ENCODE measurements at regions not wholly inside any gene's neighbourhood (a gene's known extent, or its start where the extent isn't known, plus 50 kb on each side); places are given as distances from the start of the nearest gene placed in this dataset.
"Not testable (repeated sequence)": the region's sequence is repeated elsewhere in the genome, so short reads cannot be mapped to it uniquely, and the experiment has no call there.

DNA sequence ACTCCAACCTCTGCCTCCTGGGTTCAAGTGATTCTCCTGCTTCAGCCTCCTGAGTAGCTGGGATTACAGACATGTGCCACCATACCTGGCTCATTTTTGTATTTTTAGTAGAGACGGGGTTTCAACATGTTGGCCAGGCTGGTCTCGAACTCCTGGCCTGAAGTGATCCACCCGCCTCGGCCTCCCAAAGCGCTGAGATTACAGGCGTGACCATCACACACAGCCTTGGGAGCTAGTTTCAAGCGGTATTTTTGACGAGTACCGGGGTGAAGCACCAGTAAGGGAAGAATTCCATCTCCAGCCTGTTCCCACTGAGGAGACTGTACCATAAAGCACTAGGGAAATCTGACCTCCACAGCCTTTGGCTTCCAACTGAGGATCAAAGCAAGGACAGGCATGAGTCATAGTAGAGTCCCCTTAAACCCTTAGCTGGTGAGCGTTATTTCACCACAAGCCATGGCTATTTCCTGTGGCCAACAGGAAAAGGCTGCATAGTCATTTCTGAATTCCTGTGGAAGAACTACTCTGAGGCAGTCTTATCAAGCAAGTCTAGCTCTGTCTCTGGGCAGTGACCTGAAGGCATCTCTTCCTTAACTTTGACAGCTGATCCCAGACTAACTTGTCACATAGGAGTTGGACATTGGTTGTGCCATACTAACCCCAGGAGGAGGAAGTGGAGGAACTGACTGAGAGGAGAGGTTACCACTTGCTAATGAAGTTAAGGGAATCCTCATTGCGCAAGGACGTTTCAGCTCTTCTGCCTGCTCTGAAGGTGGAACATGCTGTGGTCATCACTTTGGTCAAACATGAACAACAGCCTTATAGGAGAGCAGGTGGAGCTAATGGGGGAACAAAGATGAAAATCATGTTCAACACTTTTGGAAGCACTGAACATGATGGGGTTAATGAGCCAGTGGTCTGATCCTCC, 85.8 kb upstream of the DMRT1 start:
- in situ Hi-C loops (cut with HindIII; ENCODE audit: low pct_unique_long_range_greater_than_20kb, low sequenced_read_pairs) = no loop called here
- DNase-seq (ENCODE audit: low read depth) = no peak

DNA sequence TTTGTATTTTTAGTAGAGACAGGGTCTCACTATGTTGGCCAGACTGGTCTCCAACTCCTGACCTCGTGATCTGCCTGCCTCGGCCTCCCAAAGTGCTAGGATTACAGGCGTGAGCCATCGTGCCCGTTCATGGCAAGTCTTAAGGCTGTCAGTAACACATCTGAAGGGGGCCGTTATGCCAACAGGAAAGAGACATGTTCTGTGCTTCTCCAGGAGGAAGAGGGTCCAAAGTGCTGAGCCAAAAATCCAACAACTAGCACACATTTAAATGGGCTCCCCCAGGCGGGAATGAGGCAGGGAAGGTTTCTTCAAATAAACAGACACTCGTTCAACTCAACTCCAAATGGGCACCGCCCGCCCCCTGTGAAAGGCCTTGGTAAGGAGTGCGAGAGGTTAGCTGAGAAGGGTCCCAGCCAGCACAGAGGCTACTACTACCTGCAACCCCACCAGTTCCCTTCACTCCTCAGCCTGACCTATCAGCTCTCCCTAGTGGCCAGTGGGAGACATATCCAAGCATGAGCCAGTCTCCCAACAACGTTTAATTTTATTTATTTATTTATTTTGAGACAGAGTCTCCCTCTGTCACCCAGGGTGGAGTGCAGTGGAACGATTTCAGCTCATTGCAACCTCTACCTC, 84.1 kb upstream of the DMRT1 start:
- in situ Hi-C loops (cut with HindIII; ENCODE audit: low pct_unique_long_range_greater_than_20kb, low sequenced_read_pairs) = no loop called here
- no peak for DNase-seq (ENCODE audit: low read depth)

DNA sequence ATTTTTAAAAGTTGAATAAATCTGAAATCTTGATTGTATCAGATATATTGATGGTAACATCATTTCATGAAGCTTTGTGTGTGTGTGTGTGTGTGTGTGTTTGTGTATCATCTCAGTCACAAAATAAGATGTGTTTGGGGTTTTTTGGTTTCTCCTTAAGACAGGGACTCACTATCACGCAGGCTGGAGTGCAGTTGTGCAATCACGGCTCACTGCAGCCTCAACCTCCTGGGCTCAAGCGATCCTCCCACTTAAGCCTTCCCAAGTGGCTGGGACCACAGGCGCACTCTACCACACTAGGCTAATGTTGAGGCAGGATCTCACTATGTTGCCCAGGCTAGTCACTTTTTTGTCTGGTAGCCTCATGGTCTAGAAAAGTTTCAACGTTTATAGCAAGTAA, 83.4 kb upstream of the DMRT1 start:
- no peak for DNase-seq (ENCODE audit: low read depth)
- in situ Hi-C loops (cut with HindIII; ENCODE audit: low pct_unique_long_range_greater_than_20kb, low sequenced_read_pairs) = no loop called here

DNA sequence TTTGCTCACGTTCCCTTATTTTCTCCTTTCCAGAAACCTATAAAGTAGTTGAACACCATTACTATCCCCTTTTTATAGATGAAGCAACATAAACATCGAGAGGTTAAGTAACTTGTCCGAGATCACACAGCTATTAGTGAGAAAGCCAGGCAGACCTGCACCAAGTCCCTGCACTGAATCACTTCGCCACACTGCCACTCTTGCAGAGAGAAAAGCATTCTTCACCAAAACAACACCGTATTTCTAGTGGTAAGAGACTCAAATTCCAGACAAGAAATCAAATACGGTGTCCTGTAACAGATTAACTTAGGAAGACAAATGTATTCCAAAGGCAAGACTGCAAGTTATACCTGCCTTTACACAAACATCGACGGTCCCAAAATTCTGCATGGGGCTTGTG, 82.0 kb upstream of the DMRT1 start:
- in situ Hi-C loops (cut with HindIII; ENCODE audit: low pct_unique_long_range_greater_than_20kb, low sequenced_read_pairs) = no loop called here
- no peak for DNase-seq (ENCODE audit: low read depth)

DNA sequence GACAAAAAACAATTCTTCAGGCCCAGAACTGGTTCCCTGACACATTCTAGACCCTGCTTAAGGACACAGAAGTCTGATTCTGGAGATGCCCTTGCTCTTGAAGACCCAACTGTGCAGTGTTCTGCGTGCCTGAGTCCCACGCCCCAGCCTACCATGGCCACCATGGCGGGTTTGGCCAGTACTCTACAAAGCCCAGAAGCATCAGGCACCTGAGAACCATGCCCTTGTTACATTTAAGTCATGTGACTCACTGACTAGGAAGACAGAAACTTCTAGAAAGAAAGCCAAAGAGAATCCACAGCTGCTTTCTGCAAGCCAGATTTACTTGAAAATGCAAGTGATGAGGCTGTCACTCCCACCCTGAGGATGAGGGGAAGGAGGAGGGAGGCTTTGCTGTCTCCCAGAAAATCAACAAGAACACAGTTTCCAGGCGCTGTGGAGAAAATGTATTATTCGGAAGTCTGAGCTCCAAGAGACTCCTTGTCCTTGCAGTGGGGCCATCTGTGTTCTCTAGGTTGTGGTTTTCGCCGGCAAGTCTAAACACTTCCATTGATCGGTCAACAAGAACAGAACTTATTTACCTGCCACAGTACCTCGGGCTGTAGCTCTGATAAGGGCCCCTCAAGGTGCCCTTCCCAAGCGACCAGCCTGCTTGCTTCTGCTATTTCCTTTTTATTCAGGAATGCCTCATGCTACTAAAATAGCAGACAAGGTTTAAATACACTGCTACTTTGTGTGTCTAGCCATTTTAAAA, 81.3 kb upstream of the DMRT1 start:
- DNase-seq (ENCODE audit: low read depth) = no peak
- in situ Hi-C loops (cut with HindIII; ENCODE audit: low pct_unique_long_range_greater_than_20kb, low sequenced_read_pairs) = no loop called here

DNA sequence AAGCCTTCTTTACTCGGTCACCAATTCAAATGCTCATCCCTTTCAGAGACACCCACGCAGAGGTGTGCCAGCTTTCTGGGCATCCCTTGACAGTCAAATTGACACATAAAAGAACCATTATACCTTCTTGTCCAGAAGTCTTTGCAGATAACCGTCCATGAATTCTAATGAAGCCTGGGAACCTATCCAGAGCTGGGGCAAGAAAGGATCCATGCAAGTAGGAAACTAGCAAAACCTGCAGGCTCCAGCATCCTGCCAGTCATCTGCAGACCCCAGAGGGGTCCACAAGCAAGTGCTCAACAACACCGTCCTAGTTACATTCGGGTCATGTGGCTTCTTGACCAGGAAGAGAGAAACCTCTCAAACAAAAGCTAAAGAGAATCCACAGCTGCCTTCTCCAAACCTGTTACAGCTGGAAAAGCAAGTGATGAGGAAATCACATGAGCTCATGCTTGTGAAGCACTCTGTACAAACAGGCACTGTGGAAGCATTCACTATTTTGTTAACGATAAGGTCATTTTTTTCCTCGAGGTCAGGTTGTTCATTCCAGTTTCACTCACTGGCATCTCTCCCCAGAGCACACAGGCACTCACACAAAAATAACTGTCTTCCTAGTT, 80.2 kb upstream of the DMRT1 start:
- no peak for DNase-seq (ENCODE audit: low read depth)
- in situ Hi-C loops (cut with HindIII; ENCODE audit: low pct_unique_long_range_greater_than_20kb, low sequenced_read_pairs) = no loop called here

DNA sequence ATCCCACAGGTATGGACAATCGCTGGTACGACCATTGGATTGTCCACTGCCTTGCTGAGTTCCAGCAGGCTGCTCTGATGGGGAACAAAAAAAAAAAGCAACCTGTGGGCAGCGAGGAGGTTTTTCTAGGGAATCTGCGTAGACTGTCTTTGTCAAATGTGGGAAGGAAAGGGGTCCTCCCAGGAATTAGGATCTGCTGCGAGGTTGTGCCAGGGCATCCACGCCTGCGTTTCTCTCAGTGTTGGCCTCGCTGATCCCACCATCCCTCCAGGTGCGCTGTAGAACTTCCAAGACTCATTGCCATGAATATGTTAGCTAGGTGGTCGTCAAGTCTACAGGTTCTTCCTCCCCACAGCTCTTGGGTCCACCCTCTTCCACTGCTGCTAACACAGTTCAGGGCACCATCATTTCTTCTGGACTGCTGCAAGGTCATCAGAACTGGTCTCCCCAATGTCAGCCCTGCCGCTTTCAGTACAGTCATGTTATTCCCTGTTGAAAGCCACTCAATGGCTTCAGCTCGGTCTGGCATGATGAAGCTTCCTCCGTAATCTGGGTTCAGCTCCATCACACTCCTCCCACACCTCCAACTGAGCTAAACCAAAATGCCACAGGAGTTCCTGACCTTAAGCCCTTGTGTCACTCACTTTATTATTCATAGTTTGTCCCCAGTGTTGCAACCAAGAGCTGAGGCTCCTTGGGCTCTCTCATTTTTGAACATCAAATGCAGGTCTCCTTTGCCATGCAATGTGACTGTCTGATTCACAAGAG, 79.5 kb upstream of the DMRT1 start:
- in situ Hi-C loops (cut with HindIII; ENCODE audit: low pct_unique_long_range_greater_than_20kb, low sequenced_read_pairs) = no loop called here
- DNase-seq (ENCODE audit: low read depth) = no peak

DNA sequence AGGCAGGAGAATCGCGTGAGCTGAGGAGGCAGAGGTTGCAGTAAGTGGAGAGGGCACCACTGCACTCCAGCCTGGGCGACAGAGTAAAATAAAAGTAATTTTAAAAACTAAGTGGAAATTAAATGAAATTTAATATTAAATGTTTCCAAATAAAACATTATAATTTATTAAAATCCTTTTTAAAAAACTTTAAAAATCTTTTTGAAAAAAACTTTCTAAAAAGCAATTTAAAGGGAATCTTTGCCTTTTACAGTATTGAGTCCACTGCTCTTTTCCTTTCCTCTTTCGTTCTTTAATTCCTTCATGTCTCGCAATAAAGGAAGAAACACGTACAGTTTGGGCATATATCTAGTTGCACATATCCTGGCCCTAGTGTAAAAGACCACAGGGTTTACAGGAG, 77.8 kb upstream of the DMRT1 start:
- DNase-seq (ENCODE audit: low read depth) = no peak
- in situ Hi-C loops (cut with HindIII; ENCODE audit: low pct_unique_long_range_greater_than_20kb, low sequenced_read_pairs) = no loop called here

DNA sequence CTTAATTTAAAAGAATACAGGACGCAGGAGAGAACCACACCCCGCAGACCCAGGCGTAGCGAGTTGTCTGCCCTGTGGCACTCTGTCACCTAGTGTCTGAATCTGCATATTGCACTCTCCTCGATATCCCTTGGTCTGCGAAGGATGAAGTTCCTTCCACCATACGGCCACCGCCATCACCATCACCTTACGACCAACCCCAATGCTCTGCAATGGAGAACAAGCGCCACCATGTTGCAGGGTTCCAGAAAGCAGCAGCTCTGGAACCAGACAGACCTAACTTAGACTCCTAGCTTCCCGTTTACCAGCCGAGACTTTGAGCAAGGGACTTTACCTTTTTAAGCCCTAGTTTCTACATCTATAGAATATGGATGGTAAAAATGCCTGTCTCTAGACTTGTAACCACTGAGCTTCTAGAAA, 77.4 kb upstream of the DMRT1 start:
- in situ Hi-C loops (cut with HindIII; ENCODE audit: low pct_unique_long_range_greater_than_20kb, low sequenced_read_pairs) = no loop called here
- peak; percentile 76 for DNase-seq (ENCODE audit: low read depth)

DNA sequence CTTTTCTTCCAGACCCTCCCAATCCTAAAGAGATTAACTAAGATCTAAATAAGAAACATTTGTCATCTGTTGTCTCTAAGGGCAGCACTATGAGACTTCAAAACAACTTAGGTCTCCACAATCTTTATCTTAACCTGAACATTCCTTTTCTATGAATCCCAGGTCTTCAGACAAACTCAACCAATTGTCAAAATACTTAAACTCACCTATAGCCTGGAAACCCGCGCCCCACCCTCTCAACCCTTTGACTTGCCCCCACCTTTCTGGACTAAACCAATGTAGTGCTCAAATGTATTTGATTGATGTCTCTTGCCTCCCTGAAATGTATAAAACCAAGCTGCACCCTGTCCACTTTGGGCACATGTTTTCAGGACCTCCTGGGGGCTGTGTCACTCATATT, 76.5 kb upstream of the DMRT1 start:
- DNase-seq (ENCODE audit: low read depth) = no peak
- in situ Hi-C loops (cut with HindIII; ENCODE audit: low pct_unique_long_range_greater_than_20kb, low sequenced_read_pairs) = no loop called here

DNA sequence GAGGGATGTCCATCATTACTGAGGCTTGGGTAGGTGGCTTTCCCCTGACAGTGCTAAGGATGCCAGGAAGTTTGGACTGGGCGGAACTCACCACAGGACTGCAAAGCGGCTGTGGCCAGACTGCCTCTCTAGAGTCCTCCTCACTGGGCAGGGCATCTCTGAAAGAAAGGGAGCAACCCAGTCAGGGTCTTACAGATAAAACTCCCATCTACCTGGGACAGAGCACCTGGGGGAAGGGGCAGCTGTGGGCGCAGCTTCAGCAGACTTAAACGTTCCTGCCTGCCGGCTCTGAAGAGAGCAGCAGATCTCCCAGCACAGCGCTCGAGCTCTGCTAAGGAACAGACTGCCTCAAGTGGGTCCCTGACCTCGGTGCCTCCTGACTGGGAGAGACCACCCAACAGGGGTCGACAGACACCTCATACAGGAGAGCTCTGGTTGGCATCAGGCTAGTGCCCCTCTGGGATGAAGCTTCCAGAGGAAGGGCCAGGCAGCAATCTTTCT, 74.4 kb upstream of the DMRT1 start:
- DNase-seq (ENCODE audit: low read depth); in situ Hi-C loops (cut with HindIII; ENCODE audit: low pct_unique_long_range_greater_than_20kb, low sequenced_read_pairs): not testable (repeated sequence)

DNA sequence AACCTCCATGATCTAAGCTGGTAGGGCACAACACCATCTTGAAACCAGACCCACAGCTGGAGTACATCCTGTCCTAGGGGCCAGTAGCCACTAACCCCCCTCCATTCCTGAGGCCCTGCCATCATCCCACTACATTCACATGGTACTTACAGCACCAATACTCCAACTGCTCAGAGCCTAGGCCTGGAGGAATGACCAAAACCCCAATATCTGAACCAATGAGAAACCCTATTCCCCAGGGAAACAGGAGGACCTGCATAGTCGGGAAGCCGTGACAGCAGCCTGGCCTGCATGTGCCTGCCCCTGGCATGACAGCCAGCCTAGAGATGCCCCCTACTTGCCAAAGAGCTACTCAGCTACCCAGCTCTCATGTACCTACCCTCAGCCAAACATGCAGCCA, 65.4 kb upstream of the DMRT1 start:
- no peak for DNase-seq (ENCODE audit: low read depth)
- in situ Hi-C loops (cut with HindIII; ENCODE audit: low pct_unique_long_range_greater_than_20kb, low sequenced_read_pairs) = no loop called here

DNA sequence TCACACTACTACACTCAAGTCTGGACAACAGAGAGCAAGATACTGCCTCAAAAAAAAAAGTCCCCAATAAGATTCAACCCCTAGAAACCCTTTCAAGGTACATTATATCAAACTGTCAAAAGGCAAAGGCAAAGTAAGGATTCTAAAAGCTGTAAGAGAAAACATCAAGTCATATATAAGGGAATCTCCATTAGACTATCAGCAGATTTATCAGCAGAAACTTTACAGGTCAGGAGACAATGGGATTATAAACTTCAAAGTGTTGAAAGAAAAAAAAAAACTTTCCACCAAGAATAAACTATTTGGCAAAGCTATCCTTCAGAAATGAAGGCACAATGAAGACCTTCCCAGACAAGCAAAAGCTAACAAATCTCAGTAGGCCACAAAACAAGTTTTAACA, 63.5 kb upstream of the DMRT1 start:
- in situ Hi-C loops (cut with HindIII; ENCODE audit: low pct_unique_long_range_greater_than_20kb, low sequenced_read_pairs) = no loop called here
- DNase-seq (ENCODE audit: low read depth) = no peak

DNA sequence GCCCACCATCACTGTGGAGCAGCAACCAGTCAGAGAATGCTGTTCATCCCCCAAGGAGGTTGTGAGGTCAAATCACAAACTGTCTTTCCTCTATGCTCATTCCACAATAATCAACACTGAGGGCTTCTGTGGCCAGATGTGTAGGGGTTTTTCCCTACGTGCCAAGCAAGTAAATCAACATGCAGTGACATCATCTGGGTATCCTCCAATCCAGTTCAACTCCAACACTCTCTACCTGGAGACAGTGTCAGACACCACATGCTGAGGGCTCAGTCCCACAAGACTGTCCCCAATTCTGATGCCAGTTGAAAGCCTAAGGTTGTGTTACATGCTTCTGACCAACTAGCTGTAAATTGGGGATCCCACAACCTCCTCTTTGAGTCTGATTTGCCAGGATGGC, 57.3 kb upstream of the DMRT1 start:
- in situ Hi-C loops (cut with HindIII; ENCODE audit: low pct_unique_long_range_greater_than_20kb, low sequenced_read_pairs) = no loop called here
- DNase-seq (ENCODE audit: low read depth) = no peak

DNA sequence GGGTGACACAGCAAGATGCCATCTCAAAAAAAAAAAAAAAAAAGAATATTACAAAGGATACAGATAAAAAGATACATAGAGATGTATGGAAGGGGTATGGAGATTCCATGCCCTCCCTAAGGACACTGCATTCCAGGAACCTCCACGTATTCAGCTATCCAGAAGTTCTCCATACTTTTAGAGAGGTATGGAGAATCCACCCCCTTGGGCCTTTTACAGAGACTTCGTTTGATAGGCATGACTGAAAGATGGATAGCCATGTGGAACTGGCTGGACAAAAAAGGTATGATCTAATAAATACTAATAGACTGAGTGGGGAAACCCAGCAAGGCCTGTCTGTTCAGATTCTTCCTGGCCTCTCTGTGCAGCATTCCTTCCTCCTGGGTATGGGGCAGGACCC, 56.6 kb upstream of the DMRT1 start:
- DNase-seq (ENCODE audit: low read depth) = no peak
- in situ Hi-C loops (cut with HindIII; ENCODE audit: low pct_unique_long_range_greater_than_20kb, low sequenced_read_pairs) = no loop called here

DNA sequence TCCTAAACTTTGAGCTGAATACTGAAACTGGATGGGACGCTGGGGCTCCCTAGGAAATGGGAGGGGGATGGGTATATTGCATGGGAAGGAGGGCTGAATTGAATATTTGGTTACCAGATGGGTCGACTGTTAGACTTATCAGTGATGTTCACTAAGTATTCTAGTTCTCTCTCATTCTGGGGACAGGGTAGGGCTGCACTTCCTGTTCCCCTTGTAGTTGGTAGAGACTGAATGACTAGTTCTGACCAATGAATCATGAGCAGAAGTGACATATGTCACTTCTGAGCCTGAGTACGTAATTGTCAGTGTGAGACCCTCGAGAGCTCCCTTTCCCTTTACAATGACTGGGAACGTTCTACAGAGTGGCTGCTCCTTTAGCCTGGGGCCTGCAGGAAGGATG, 55.5 kb upstream of the DMRT1 start:
- in situ Hi-C loops (cut with HindIII; ENCODE audit: low pct_unique_long_range_greater_than_20kb, low sequenced_read_pairs) = no loop called here
- DNase-seq (ENCODE audit: low read depth) = no peak

DNA sequence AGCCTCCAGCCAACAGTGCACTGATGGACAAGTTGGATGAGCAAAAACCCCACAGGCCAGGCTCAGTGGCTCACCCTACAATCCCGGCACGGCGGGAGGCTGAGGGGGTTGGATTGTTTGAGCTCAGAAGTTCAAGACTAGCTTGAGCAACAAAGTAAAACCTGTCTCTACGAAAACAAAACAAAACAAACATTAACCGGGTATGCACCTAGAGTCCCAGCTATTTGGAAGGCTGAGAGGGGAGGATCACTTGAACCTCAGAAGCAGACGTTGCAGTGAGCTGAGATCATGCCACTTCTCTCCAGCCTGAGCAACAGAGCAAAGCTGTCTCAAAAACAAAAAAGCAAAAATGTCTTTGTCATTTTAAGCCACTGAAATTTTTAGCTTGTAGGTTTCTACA, 55.1 kb upstream of the DMRT1 start:
- DNase-seq (ENCODE audit: low read depth) = no peak
- in situ Hi-C loops (cut with HindIII; ENCODE audit: low pct_unique_long_range_greater_than_20kb, low sequenced_read_pairs) = no loop called here

DNA sequence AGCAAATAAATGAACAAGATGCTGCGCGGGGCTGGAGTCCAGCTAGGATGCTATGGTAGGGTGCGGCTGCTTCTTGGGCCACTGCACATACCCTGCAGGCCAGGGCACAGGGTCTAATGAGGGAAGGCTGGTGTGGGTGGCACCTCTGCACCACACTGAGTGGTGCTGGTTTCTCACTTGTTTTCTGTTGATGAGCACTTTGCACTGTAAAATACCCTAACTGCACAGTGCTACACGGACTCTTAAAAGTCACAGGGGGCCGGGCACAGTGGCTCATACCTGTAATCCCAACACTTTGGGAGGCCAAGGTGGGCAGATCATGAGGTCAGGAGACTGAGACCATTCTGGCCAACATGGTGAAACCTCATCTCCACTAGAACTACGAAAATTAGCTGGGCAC, 52.7 kb upstream of the DMRT1 start:
- DNase-seq (ENCODE audit: low read depth) = no peak
- in situ Hi-C loops (cut with HindIII; ENCODE audit: low pct_unique_long_range_greater_than_20kb, low sequenced_read_pairs) = no loop called here
